NOMO-1 (cell line): ENCODE measurements at regions not wholly inside any gene's neighbourhood (a gene's known extent, or its start where the extent isn't known, plus 50 kb on each side); places are given as distances from the start of the nearest gene placed in this dataset.

Experiments
- DNase-seq, 2 experiments: peaks; one replicate each; lab custom pipeline; 2025; ENCODE audit not compliant: unreplicated experiment in 2 of 2; lab: John Stamatoyannopoulos, UW

GRCh38 chr1:237975903-237976302, 85.2 kb upstream of the ZP4 start:
- no peak for DNase-seq

GRCh38 chr1:237975376-237975775, 84.7 kb upstream of the ZP4 start:
- DNase-seq, result peak; percentile 79 to 94

- no peak for DNase-seq
Measured at GRCh38 chr1:237972186-237972585, 81.5 kb upstream of the ZP4 start.

GRCh38 chr1:237962985-237963384, 72.3 kb upstream of the ZP4 start:
- DNase-seq, result no peak

- no peak for DNase-seq
Measured at GRCh38 chr1:237961754-237962153, 71.0 kb upstream of the ZP4 start.

GRCh38 chr1:237959838-237960237, 69.1 kb upstream of the ZP4 start:
- DNase-seq, result no peak

- DNase-seq, result no peak
Measured at GRCh38 chr1:237953238-237953637, 62.5 kb upstream of the ZP4 start.
